CD4-positive, alpha-beta memory T cell (primary cell): ENCODE measurements at regions not wholly inside any gene's neighbourhood (a gene's known extent, or its start where the extent isn't known, plus 50 kb on each side); places are given as distances from the start of the nearest gene placed in this dataset.

Experiments used
- CTCF ChIA-PET: fragments of 350-600 bp; sonication (Branson Sonifier 250); formaldehyde crosslinking; loops from one replicate; lab custom pipeline; 2021; ENCODE audit warnings: inconsistent platforms; ENCODE audit not compliant: partially characterized antibody; lab: Charles Lee
- POLR2A ChIA-PET: fragments of 350-600 bp; sonication (Branson Sonifier 250); formaldehyde crosslinking; loops from one replicate; lab custom pipeline; 2021; ENCODE audit not compliant: partially characterized antibody; lab: Charles Lee
- DNase-seq, 5 donors: peaks; one replicate each; pipeline versions ENCODE4 v3.0.0 to v3.0.0-alpha.2; 2020 to 2022; ENCODE audit warnings: mixed read lengths in 1 of 5
- H3K27ac ChIP-seq: one replicate; pipeline ENCODE4 v1.7.0; 2013; ENCODE audit warnings: low read depth, low read length
- H3K27me3 ChIP-seq: 2 replicates; pipeline ENCODE4 v1.7.0; 2013; ENCODE audit warnings: mild to moderate bottlenecking, low read length, moderate library complexity; ENCODE audit not compliant: insufficient read depth
- H3K36me3 ChIP-seq: 2 replicates; pipeline ENCODE4 v1.7.0; 2013; ENCODE audit warnings: mild to moderate bottlenecking, low read length, moderate library complexity; ENCODE audit not compliant: insufficient read depth
- H3K4me1 ChIP-seq: 2 replicates; pipeline ENCODE4 v1.7.0; 2013; ENCODE audit warnings: mild to moderate bottlenecking, low read length, moderate library complexity; ENCODE audit not compliant: insufficient read depth
- H3K4me3 ChIP-seq, 2 donors: one replicate each; pipeline ENCODE4 v1.7.0; 2013; ENCODE audit warnings: low read length in 2 of 2, mild to moderate bottlenecking in 1 of 2
- H3K9me3 ChIP-seq, 2 donors: one replicate each; pipeline ENCODE4 v1.7.0; 2013; ENCODE audit warnings: low read length in 2 of 2, control low read depth in 1 of 2; ENCODE audit not compliant: control insufficient read depth in 1 of 2
- H3K27ac Mint-ChIP-seq, 7 donors: one replicate each; pipeline ENCODE4 v1.8.0; 2020 to 2021; ENCODE audit warnings: mixed read lengths in 7 of 7, mild to moderate bottlenecking in 6 of 7, inconsistent platforms in 3 of 7, moderate library complexity in 3 of 7
- H3K27me3 Mint-ChIP-seq, 2 donors: one replicate each; pipeline ENCODE4 v1.8.0; 2020 to 2021; ENCODE audit warnings: mixed read lengths in 2 of 2
- H3K36me3 Mint-ChIP-seq, 2 donors: one replicate each; pipeline ENCODE4 v1.8.0; 2020 to 2021; ENCODE audit warnings: mixed read lengths in 2 of 2, inconsistent platforms in 1 of 2, mild to moderate bottlenecking in 1 of 2
- H3K4me1 Mint-ChIP-seq, 4 donors: one replicate each; pipeline ENCODE4 v1.8.0; 2020 to 2021; ENCODE audit warnings: mixed read lengths in 4 of 4, mild to moderate bottlenecking in 1 of 4
- H3K4me3 Mint-ChIP-seq, 8 donors: one replicate each; pipeline ENCODE4 v1.8.0; 2020 to 2021; ENCODE audit warnings: mixed read lengths in 8 of 8, mild to moderate bottlenecking in 7 of 8, moderate library complexity in 6 of 8, inconsistent platforms in 3 of 8
- H3K9me3 Mint-ChIP-seq, 8 donors: one replicate each; pipeline ENCODE4 v1.8.0; 2020 to 2021; ENCODE audit warnings: mixed read lengths in 8 of 8, mild to moderate bottlenecking in 5 of 8, inconsistent platforms in 3 of 8, moderate library complexity in 1 of 8
- intact Hi-C: fragments of 100-400 bp; cut with micrococcal nuclease; formaldehyde crosslinking; loops from one replicate; pipeline ENCODE4 v1.15.1; 2023

GRCh38 chr2:215771241-215771640 lies 242.1 kb downstream of the MREG start:
- Histone ChIP-seq H3K4me3 (no peak overlapping the region), H3K27ac (no peak overlapping the region), H3K27me3 (no peaks in the 10 kb centered on the region), H3K4me1 (no peaks in the 10 kb centered on the region), H3K9me3 (no peaks in the 10 kb centered on the region), H3K36me3 (no peaks in the 10 kb centered on the region)
- Mint-ChIP-seq H3K4me3 (no peak overlapping the region), H3K27ac (no peak overlapping the region), H3K9me3 (peaks cover 0 to 4% (median 0%) of the 10 kb centered on the region in 8 donors), H3K4me1 (no peaks in the 10 kb centered on the region), H3K36me3 (no peaks in the 10 kb centered on the region), H3K27me3 (peaks cover 9 to 10% of the 10 kb centered on the region in 2 donors)
- ChIA-PET CTCF (no interaction called here), POLR2A (no interaction called here)
- no peak for DNase-seq
- intact Hi-C loops = no loop called here

- no peak overlapping the region for H3K4me3 ChIP-seq
- H3K9me3 ChIP-seq = no peaks in the 10 kb centered on the region
- Mint-ChIP-seq H3K4me1 (no peaks in the 10 kb centered on the region), H3K36me3 (no peaks in the 10 kb centered on the region), H3K4me3 (no peak overlapping the region), H3K27me3 (peaks cover 6 to 10% of the 10 kb centered on the region in 2 donors), H3K27ac (no peak overlapping the region), H3K9me3 (peaks cover 0 to 4% (median 0%) of the 10 kb centered on the region in 8 donors)
- intact Hi-C loops = no loop called here
- no peaks in the 10 kb centered on the region for H3K27me3 ChIP-seq
- ChIA-PET POLR2A (no interaction called here), CTCF (no interaction called here)
- no peaks in the 10 kb centered on the region for H3K4me1 ChIP-seq
- DNase-seq = no peak
- no peak overlapping the region for H3K27ac ChIP-seq
- no peaks in the 10 kb centered on the region for H3K36me3 ChIP-seq
These were observed 242.7 kb downstream of the MREG start for GRCh38 chr2:215770668-215771067.

- Histone ChIP-seq H3K36me3 (no peaks in the 10 kb centered on the region), H3K27me3 (no peaks in the 10 kb centered on the region), H3K4me3 (no peak overlapping the region), H3K27ac (no peak overlapping the region), H3K9me3 (no peaks in the 10 kb centered on the region), H3K4me1 (no peaks in the 10 kb centered on the region)
- ChIA-PET CTCF (no interaction called here), POLR2A (no interaction called here)
- H3K9me3 Mint-ChIP-seq = peaks cover 0 to 4% (median 0%) of the 10 kb centered on the region in 8 donors
- H3K4me1 Mint-ChIP-seq = no peaks in the 10 kb centered on the region
- no peak overlapping the region for H3K27ac Mint-ChIP-seq
- DNase-seq = no peak
- no peaks in the 10 kb centered on the region for H3K36me3 Mint-ChIP-seq
- intact Hi-C loops = no loop called here
- H3K27me3 Mint-ChIP-seq = peaks cover 6 to 9% of the 10 kb centered on the region in 2 donors
- no peak overlapping the region for H3K4me3 Mint-ChIP-seq
These were observed 244.1 kb downstream of the MREG start for GRCh38 chr2:215769246-215769645.

- no peaks in the 10 kb centered on the region for H3K4me1 Mint-ChIP-seq
- Histone ChIP-seq H3K4me3 (no peak overlapping the region), H3K36me3 (no peaks in the 10 kb centered on the region), H3K9me3 (no peaks in the 10 kb centered on the region), H3K27ac (no peak overlapping the region), H3K4me1 (no peaks in the 10 kb centered on the region), H3K27me3 (no peaks in the 10 kb centered on the region)
- no peak overlapping the region for H3K4me3 Mint-ChIP-seq
- ChIA-PET CTCF (no interaction called here), POLR2A (no interaction called here)
- intact Hi-C loops = no loop called here
- peaks cover 4 to 6% of the 10 kb centered on the region in 2 donors for H3K27me3 Mint-ChIP-seq
- peaks cover 0 to 4% (median 0%) of the 10 kb centered on the region in 8 donors for H3K9me3 Mint-ChIP-seq
- no peak for DNase-seq
- no peak overlapping the region for H3K27ac Mint-ChIP-seq
- H3K36me3 Mint-ChIP-seq = no peaks in the 10 kb centered on the region
These were observed 245.7 kb downstream of the MREG start for GRCh38 chr2:215767625-215768024.

GRCh38 chr2:215765729-215766360 lies 247.5 kb downstream of the MREG start:
- Mint-ChIP-seq H3K36me3 (no peaks in the 10 kb centered on the region), H3K4me1 (no peaks in the 10 kb centered on the region), H3K27ac (no peak overlapping the region), H3K27me3 (peaks cover 4 to 6% of the 10 kb centered on the region in 2 donors), H3K9me3 (peaks cover 0 to 7% (median 0%) of the 10 kb centered on the region in 8 donors), H3K4me3 (no peak overlapping the region)
- H3K9me3 ChIP-seq = no peaks in the 10 kb centered on the region
- ChIA-PET POLR2A (no interaction called here), CTCF (no interaction called here)
- H3K36me3 ChIP-seq = no peaks in the 10 kb centered on the region
- no peak overlapping the region for H3K4me3 ChIP-seq
- no peak overlapping the region for H3K27ac ChIP-seq
- H3K4me1 ChIP-seq = no peaks in the 10 kb centered on the region
- intact Hi-C loops = no loop called here
- DNase-seq = no peak
- H3K27me3 ChIP-seq = no peaks in the 10 kb centered on the region

- Mint-ChIP-seq H3K27ac (no peak overlapping the region), H3K27me3 (peaks cover 4 to 6% of the 10 kb centered on the region in 2 donors), H3K9me3 (peaks cover 0 to 7% (median 0%) of the 10 kb centered on the region in 8 donors), H3K36me3 (no peaks in the 10 kb centered on the region), H3K4me1 (no peaks in the 10 kb centered on the region), H3K4me3 (no peak overlapping the region)
- CTCF ChIA-PET = no interaction called here
- no peak overlapping the region for H3K27ac ChIP-seq
- no peaks in the 10 kb centered on the region for H3K27me3 ChIP-seq
- DNase-seq = no peak
- no peaks in the 10 kb centered on the region for H3K36me3 ChIP-seq
- no peaks in the 10 kb centered on the region for H3K4me1 ChIP-seq
- H3K4me3 ChIP-seq = no peak overlapping the region
- POLR2A ChIA-PET = no interaction called here
- no peaks in the 10 kb centered on the region for H3K9me3 ChIP-seq
- intact Hi-C loops = no loop called here
These were observed 248.8 kb downstream of the MREG start for GRCh38 chr2:215764441-215765048.

GRCh38 chr2:215760557-215760956 lies 252.8 kb downstream of the MREG start:
- Histone ChIP-seq H3K4me1 (no peaks in the 10 kb centered on the region), H3K4me3 (no peak overlapping the region), H3K9me3 (no peaks in the 10 kb centered on the region), H3K27me3 (no peaks in the 10 kb centered on the region), H3K27ac (no peak overlapping the region), H3K36me3 (no peaks in the 10 kb centered on the region)
- H3K27me3 Mint-ChIP-seq = no peaks in the 10 kb centered on the region
- H3K4me1 Mint-ChIP-seq = no peaks in the 10 kb centered on the region
- ChIA-PET POLR2A (no interaction called here), CTCF (no interaction called here)
- no peak overlapping the region for H3K4me3 Mint-ChIP-seq
- intact Hi-C loops = no loop called here
- H3K36me3 Mint-ChIP-seq = no peaks in the 10 kb centered on the region
- H3K9me3 Mint-ChIP-seq = peaks cover 0 to 3% (median 0%) of the 10 kb centered on the region in 8 donors
- no peak for DNase-seq
- H3K27ac Mint-ChIP-seq = no peak overlapping the region
